ENCODE measurements at regions not wholly inside any gene's neighbourhood (a gene's known extent, or its start where the extent isn't known, plus 50 kb on each side); places are given as distances from the start of the nearest gene placed in this dataset.

- TF ChIP-seq CTCF (IDR thresholded peaks at IDR 0.05) (no peak), POLR2A (IDR thresholded peaks at IDR 0.05) (no peak)
Observed at GRCh38 chr3:24986612-24987011, 441.5 kb upstream of the RARB start.
